ENCODE measurements at regions not wholly inside any gene's neighbourhood (a gene's known extent, or its start where the extent isn't known, plus 50 kb on each side); places are given as distances from the start of the nearest gene placed in this dataset.
"Not testable (repeated sequence)": the region's sequence is repeated elsewhere in the genome, so short reads cannot be mapped to it uniquely, and the experiment has no call there.

- TF ChIP-seq CREB5 (CRISPR knock-in tag; IDR thresholded peaks at IDR 0.05; ENCODE audit: low read depth): no peak
- no peak for TF ChIP-seq ARNTL (CRISPR knock-in tag; IDR thresholded peaks at IDR 0.05; ENCODE audit: borderline replicate concordance, low read depth)
These were observed 190.0 kb downstream of the RTP5 start (continued) for GRCh38 chr2:242059566-242059965.

GRCh38 chr2:242060212-242060835 is 190.8 kb downstream of the RTP5 start:
- TF ChIP-seq BACH2 (CRISPR knock-in tag; IDR thresholded peaks at IDR 0.05; ENCODE audit: borderline replicate concordance) (no peak), CSDC2 (CRISPR knock-in tag; IDR thresholded peaks at IDR 0.05) (no peak), TSHZ2 (CRISPR knock-in tag; IDR thresholded peaks at IDR 0.05) (no peak), ZNF8 (CRISPR knock-in tag; IDR thresholded peaks at IDR 0.05) (no peak), TOX (CRISPR knock-in tag; IDR thresholded peaks at IDR 0.05; ENCODE audit: borderline replicate concordance) (no peak)
- no peak for ATAC-seq

GRCh38 chr2:242061930-242062329 is 192.4 kb downstream of the RTP5 start:
- not testable (repeated sequence) for ATAC-seq

- no peak for ATAC-seq
- TF ChIP-seq TOX (CRISPR knock-in tag; IDR thresholded peaks at IDR 0.05; ENCODE audit: borderline replicate concordance): no peak
These were observed 193.9 kb downstream of the RTP5 start for GRCh38 chr2:242063436-242063835.

- ATAC-seq: no peak
- TF ChIP-seq OSR1 (CRISPR knock-in tag; IDR thresholded peaks at IDR 0.05): no peak
- no peak for TF ChIP-seq CSDC2 (CRISPR knock-in tag; IDR thresholded peaks at IDR 0.05)
- TF ChIP-seq BACH2 (CRISPR knock-in tag; IDR thresholded peaks at IDR 0.05; ENCODE audit: borderline replicate concordance): no peak
- TF ChIP-seq ZNF8 (CRISPR knock-in tag; IDR thresholded peaks at IDR 0.05): no peak
- no peak for TF ChIP-seq ZNF565 (CRISPR knock-in tag; conservative IDR thresholded peaks at IDR 0.05; ENCODE audit: low read depth)
- TF ChIP-seq ZNF70 (CRISPR knock-in tag; IDR thresholded peaks at IDR 0.05): no peak
- TF ChIP-seq CSRNP3 (CRISPR knock-in tag; IDR thresholded peaks at IDR 0.05): no peak
- TF ChIP-seq ZC3H10 (CRISPR knock-in tag; IDR thresholded peaks at IDR 0.05): no peak
- TF ChIP-seq POU6F1 (CRISPR knock-in tag; IDR thresholded peaks at IDR 0.05; ENCODE audit: borderline replicate concordance, low read depth): no peak
- TF ChIP-seq SNAI2 (CRISPR knock-in tag; IDR thresholded peaks at IDR 0.05): no peak
These were observed 194.3 kb downstream of the RTP5 start for GRCh38 chr2:242063850-242064249.

GRCh38 chr2:242064364-242065250 is 195.1 kb downstream of the RTP5 start:
- TF ChIP-seq GLIS3 (CRISPR knock-in tag; IDR thresholded peaks at IDR 0.05) (no peak), CREB5 (CRISPR knock-in tag; IDR thresholded peaks at IDR 0.05; ENCODE audit: low read depth) (no peak)
- ATAC-seq: no peak

Measured in SK-N-SH treated with all-trans-retinoic acid at 6 μM for 48 hours (cell line).